Astrocyte of the spinal cord (primary cell): ENCODE measurements at regions not wholly inside any gene's neighbourhood (a gene's known extent, or its start where the extent isn't known, plus 50 kb on each side); places are given as distances from the start of the nearest gene placed in this dataset.

Experiments used
- DNase-seq: peaks from one replicate; pipeline ENCODE4 v3.0.0; 2011; ENCODE audit warnings: low read depth, low spot score
- H3K4me3 ChIP-seq: 2 replicates; pipeline ENCODE4 v1.5.1; 2011; ENCODE audit warnings: low read depth, mild to moderate bottlenecking, low read length, moderate library complexity
- in situ Hi-C: cut with HindIII; loops from 2 replicates; pipeline ENCODE4 v1.10.0; 2017; ENCODE audit warnings: low sequenced_read_pairs
- TF ChIP-seq, protein P1 (sequence below): IDR thresholded peaks from 2 replicates; pipeline ENCODE4 v1.5.1; 2012; ENCODE audit warnings: low read depth, mild to moderate bottlenecking, low read length, inconsistent platforms

DNA sequence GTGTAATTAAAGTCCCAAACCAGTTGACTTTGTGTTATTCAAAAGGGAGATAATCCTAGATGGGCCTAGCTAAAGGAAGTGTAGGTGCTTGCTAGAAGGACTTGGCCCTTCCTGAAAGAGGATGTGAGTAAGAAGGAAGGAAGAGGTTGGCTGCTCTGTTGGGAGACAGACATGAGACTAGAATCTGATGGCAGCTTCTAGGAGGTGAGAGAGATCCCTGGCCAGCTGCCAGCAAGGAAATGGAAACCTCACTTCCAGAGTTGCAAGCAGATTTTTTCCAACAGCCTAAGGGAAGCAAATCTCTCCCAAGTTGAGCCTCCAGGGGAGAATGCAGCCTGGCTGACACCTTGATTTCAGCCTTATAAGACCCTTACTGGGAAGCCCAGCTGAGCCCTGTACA lies 368.4 kb upstream of the ZMIZ1 start:
- in situ Hi-C loops, result no loop called here
- DNase-seq, result peak; percentile 8
- TF ChIP-seq, protein P1, sequence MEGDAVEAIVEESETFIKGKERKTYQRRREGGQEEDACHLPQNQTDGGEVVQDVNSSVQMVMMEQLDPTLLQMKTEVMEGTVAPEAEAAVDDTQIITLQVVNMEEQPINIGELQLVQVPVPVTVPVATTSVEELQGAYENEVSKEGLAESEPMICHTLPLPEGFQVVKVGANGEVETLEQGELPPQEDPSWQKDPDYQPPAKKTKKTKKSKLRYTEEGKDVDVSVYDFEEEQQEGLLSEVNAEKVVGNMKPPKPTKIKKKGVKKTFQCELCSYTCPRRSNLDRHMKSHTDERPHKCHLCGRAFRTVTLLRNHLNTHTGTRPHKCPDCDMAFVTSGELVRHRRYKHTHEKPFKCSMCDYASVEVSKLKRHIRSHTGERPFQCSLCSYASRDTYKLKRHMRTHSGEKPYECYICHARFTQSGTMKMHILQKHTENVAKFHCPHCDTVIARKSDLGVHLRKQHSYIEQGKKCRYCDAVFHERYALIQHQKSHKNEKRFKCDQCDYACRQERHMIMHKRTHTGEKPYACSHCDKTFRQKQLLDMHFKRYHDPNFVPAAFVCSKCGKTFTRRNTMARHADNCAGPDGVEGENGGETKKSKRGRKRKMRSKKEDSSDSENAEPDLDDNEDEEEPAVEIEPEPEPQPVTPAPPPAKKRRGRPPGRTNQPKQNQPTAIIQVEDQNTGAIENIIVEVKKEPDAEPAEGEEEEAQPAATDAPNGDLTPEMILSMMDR, result no peak
- H3K4me3 ChIP-seq, result no peak overlapping the region

DNA sequence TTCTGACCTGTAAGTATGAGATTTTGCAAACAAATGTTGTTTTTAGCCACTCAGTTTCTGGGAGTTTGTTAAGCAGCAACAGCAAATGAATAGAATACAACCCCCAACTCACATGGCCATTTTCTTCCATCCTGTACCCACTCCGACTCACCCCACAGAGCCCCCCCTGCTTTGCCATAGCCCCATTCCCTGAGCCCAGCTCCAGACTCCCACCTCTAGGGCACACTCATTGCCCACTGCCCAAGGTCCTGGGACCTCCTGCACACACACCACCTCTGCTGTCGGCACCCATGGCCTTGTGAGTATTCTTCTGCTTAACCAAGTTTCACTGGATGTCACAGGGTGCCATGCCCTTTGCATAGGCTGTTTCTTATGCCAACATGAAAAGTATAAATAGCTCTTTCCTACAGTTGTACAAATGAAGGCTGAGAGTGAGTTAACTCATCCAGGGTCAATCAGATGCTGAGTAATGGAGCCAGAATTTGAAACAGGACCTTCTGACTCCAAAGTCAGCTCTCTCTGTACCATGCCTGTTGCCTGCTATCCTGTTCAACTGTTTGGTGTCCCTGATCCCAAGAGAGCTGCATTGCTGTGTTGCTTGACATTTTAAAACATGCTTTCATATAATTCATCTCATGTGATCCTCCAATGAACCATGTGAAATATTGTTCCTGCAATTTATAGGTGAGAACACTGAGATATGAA lies 367.8 kb upstream of the ZMIZ1 start:
- TF ChIP-seq, protein P1, result no peak
- in situ Hi-C loops, result no loop called here
- DNase-seq, result no peak
- H3K4me3 ChIP-seq, result no peak overlapping the region

DNA sequence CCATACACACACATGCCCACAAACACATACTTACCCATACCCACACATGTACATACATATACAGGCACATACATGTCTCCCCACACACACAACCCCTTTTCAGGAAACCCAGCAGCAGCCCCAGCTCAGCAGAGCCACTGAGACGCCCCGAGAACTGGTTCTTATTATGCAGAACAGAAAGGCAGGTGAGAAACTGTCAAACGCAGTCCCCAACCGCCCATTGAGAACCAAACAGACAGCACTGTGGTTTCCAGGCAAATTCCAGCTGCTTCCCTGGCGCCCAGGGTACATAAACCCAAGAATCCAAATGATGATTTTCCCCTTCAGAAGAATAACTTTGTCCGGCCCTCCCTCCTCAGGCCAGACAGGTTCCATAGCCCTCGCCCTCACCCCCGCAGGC lies 366.6 kb upstream of the ZMIZ1 start:
- TF ChIP-seq, protein P1, result no peak
- DNase-seq, result no peak
- in situ Hi-C loops, result no loop called here
- no peak overlapping the region for H3K4me3 ChIP-seq

DNA sequence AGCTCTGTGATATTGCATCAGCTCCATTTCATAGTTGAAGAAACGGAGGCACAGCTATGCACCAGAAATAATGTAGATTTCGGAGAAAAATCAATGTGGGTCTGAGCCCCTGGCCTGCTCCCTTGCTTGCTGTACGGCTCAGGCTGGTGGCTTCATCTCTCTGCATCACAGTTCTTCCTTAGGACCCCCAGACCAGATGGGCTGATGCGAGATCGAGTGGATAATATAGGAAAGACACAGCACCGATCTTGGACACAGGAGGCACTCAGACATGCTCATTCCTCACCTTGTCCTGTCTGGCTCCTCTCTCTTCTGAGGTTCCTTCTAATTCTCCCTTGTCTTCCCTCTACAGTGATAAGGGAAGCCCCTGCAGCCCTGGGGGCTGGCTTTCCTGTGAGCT lies 365.9 kb upstream of the ZMIZ1 start:
- no peak for DNase-seq
- TF ChIP-seq, protein P1, result no peak
- no peak overlapping the region for H3K4me3 ChIP-seq
- in situ Hi-C loops, result no loop called here

DNA sequence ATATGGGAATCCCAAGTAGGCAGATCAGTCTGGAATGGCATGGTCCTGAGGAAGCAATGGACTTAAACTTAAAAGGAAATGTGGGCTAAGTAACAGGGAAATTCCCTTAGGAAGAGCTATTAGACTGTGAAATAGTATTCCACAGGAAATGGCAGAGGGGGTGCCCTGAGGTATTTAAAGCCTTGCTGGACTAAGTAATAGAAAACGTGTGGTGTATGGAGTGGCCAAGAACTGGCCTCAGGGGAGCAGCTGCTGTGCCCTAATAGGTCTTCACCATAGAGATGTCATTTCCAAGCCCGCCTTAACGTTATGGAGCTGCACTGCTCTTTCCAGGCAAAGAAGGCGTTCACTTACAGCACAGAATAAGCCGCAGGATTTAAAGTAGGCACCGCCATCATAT lies 365.2 kb upstream of the ZMIZ1 start:
- TF ChIP-seq, protein P1, result no peak
- in situ Hi-C loops, result no loop called here
- DNase-seq, result no peak
- no peak overlapping the region for H3K4me3 ChIP-seq

DNA sequence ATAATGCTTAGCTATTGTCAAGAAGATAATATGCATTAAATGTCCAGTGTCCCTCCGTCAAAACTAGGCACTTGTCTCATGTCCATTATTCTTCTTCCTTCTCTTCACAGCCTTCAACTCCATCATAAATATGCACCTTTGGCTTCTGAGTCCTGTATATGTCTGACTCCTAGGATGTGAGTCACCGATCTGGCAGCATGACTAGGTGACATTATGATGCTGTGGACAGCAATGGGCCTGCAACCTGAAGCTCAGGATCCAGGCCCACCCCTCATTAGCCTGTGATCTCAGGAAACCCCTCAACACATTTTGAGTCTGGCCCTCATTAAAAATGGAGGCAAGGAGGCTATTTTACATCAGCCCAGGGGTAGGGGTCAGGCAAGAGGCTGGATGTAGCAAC lies 362.5 kb upstream of the ZMIZ1 start:
- no peak overlapping the region for H3K4me3 ChIP-seq
- peak; percentile 30 for DNase-seq
- TF ChIP-seq, protein P1, result no peak
- in situ Hi-C loops, result no loop called here
